ENCODE measurements at regions not wholly inside any gene's neighbourhood (a gene's known extent, or its start where the extent isn't known, plus 50 kb on each side); places are given as distances from the start of the nearest gene placed in this dataset.

- no peak for TF ChIP-seq CTCF (IDR thresholded peaks at IDR 0.05; ENCODE audit: insufficient read depth, low read length, severe bottlenecking)
- no peak for FAIRE-seq
- Histone ChIP-seq H3K36me3 (ENCODE audit: control insufficient read depth, insufficient read depth, low read length) (no peaks in the 10 kb centered on the region), H3K4me3 (ENCODE audit: low read depth, low read length) (no peak overlapping the region), H3K27me3 (ENCODE audit: control insufficient read depth, insufficient read depth, low read length) (no peaks in the 10 kb centered on the region)
- DNase-seq (ENCODE audit: low read depth), result no peak
Measured at GRCh38 chr10:61299841-61300240, 153.3 kb downstream of the TMEM26 start.

DNA sequence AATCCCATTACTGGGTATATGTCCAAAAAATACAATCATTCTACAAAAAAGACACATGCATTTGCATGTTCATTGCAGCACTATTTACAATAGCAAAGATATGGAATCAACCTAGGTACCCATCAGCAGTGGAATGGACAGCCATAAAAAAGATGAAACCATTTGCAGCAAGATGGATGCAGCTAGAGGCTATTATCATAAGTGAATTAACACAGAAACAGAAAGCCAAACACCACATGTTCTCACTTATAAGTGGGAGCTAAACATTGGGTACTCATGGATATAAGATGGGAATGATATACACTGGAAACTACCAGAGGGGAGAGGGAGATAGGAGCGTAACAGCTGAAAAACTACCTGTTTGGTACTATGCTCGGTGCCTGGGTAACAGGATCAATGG is 154.0 kb downstream of the TMEM26 start:
- TF ChIP-seq CTCF (IDR thresholded peaks at IDR 0.05; ENCODE audit: insufficient read depth, low read length, severe bottlenecking), result no peak

GRCh38 chr10:61298194-61298593 is 155.0 kb downstream of the TMEM26 start:
- Histone ChIP-seq H3K4me3 (ENCODE audit: low read depth, low read length) (no peak overlapping the region), H3K27me3 (ENCODE audit: control insufficient read depth, insufficient read depth, low read length) (no peaks in the 10 kb centered on the region), H3K36me3 (ENCODE audit: control insufficient read depth, insufficient read depth, low read length) (no peaks in the 10 kb centered on the region)
- TF ChIP-seq CTCF (IDR thresholded peaks at IDR 0.05; ENCODE audit: insufficient read depth, low read length, severe bottlenecking), result no peak
- DNase-seq (ENCODE audit: low read depth), result no peak
- no peak for FAIRE-seq

More for the DNA sequence above, 154.0 kb downstream of the TMEM26 start:
- Histone ChIP-seq H3K4me3 (ENCODE audit: low read depth, low read length) (no peak overlapping the region), H3K27me3 (ENCODE audit: control insufficient read depth, insufficient read depth, low read length) (no peaks in the 10 kb centered on the region), H3K36me3 (ENCODE audit: control insufficient read depth, insufficient read depth, low read length) (no peaks in the 10 kb centered on the region)
- FAIRE-seq, result no peak
- DNase-seq (ENCODE audit: low read depth), result no peak

DNA sequence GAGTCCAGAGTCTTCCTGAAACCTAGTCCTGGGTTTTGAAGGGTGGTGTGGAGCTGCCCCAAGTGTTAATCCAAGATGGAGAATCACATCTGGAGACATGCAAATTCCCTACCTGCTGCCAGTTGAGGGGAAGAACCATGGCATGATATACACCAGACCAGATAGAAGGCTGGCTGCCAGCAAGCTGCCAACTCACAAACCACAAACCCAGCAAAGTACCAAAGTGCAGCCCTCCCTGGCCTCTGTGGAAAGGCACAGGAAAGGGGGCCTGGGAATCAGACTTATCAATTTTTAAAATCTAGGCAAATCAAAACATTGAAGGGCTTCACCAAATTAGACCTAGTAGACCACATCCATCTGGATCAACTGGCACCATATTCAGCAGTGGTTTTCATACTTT is 157.0 kb downstream of the TMEM26 start:
- peaks cover 2% of the 10 kb centered on the region for H3K27me3 ChIP-seq (ENCODE audit: control insufficient read depth, insufficient read depth, low read length)
- no peak for FAIRE-seq
- no peak overlapping the region for H3K4me3 ChIP-seq (ENCODE audit: low read depth, low read length)
- DNase-seq (ENCODE audit: low read depth), result no peak
- H3K36me3 ChIP-seq (ENCODE audit: control insufficient read depth, insufficient read depth, low read length), result no peaks in the 10 kb centered on the region
- no peak for TF ChIP-seq CTCF (IDR thresholded peaks at IDR 0.05; ENCODE audit: insufficient read depth, low read length, severe bottlenecking)

GRCh38 chr10:61294131-61294530 is 159.1 kb downstream of the TMEM26 start:
- H3K27me3 ChIP-seq (ENCODE audit: control insufficient read depth, insufficient read depth, low read length), result peaks cover 2% of the 10 kb centered on the region
- FAIRE-seq (no peak), DNase-seq (ENCODE audit: low read depth) (no peak)
- no peak for TF ChIP-seq CTCF (IDR thresholded peaks at IDR 0.05; ENCODE audit: insufficient read depth, low read length, severe bottlenecking)
- no peak overlapping the region for H3K4me3 ChIP-seq (ENCODE audit: low read depth, low read length)
- no peaks in the 10 kb centered on the region for H3K36me3 ChIP-seq (ENCODE audit: control insufficient read depth, insufficient read depth, low read length)

DNA sequence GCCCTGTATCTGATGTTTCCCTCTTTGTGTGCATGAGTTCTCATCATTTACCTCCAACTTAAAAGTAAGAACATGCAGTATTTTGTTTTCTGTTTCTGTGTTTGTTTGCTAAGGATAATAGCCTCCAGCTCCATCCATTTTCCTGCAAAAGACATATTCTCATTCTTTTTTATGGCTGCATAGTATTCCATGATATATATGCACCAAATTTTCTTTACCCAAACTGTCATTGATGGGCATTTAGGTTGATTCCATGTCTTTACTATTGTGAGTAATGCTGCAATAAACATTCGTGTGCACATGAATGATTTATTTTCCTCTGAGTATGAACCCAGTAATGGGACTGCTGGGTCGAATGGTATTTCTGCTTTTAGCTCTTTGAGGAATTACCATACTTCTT is 163.4 kb downstream of the TMEM26 start:
- Histone ChIP-seq H3K27me3 (ENCODE audit: control insufficient read depth, insufficient read depth, low read length) (peaks cover 2% of the 10 kb centered on the region), H3K36me3 (ENCODE audit: control insufficient read depth, insufficient read depth, low read length) (no peaks in the 10 kb centered on the region), H3K4me3 (ENCODE audit: low read depth, low read length) (no peak overlapping the region)
- no peak for DNase-seq (ENCODE audit: low read depth)
- FAIRE-seq, result no peak
- TF ChIP-seq CTCF (IDR thresholded peaks at IDR 0.05; ENCODE audit: insufficient read depth, low read length, severe bottlenecking), result no peak

All from bronchial epithelial cell (primary cell).